ENCODE measurements at regions not wholly inside any gene's neighbourhood (a gene's known extent, or its start where the extent isn't known, plus 50 kb on each side); places are given as distances from the start of the nearest gene placed in this dataset.

- Histone ChIP-seq H3K4me3 (ENCODE audit: low read length) (no peak overlapping the region), H4K20me1 (ENCODE audit: control insufficient read depth, insufficient read depth, low read depth, low read length) (no peaks in the 10 kb centered on the region), H3K9me2 (replicated peaks; ENCODE audit: control insufficient read depth, low read length) (no peaks in the 10 kb centered on the region), H3K27me3 (ENCODE audit: control insufficient read depth, low read length) (no peaks in the 10 kb centered on the region), H3K27ac (ENCODE audit: low read depth, low read length) (no peak overlapping the region), H3K4me1 (ENCODE audit: control insufficient read depth, low read length) (no peaks in the 10 kb centered on the region), H3K79me2 (ENCODE audit: control insufficient read depth, low read length) (no peaks in the 10 kb centered on the region), H3K9me3 (ENCODE audit: control insufficient read depth, insufficient read depth, low read length) (no peaks in the 10 kb centered on the region), H3K4me2 (ENCODE audit: low read length) (no peak overlapping the region), H3K36me3 (ENCODE audit: control insufficient read depth, low read length) (no peaks in the 10 kb centered on the region), H3F3A (ENCODE audit: control insufficient read depth, insufficient read depth) (no peaks in the 10 kb centered on the region)
- TF ChIP-seq CTCF (IDR thresholded peaks at IDR 0.05; ENCODE audit: low read depth, low read length, poor library complexity, severe bottlenecking) (no peak), EZH2phosphoT487 (IDR thresholded peaks at IDR 0.05; ENCODE audit: borderline replicate concordance, low read length) (no peak)
Observed at GRCh38 chr2:196549052-196549451, 90.5 kb upstream of the CCDC150 start.

- Histone ChIP-seq H3K36me3 (ENCODE audit: control insufficient read depth, low read length) (no peaks in the 10 kb centered on the region), H3K9me2 (replicated peaks; ENCODE audit: control insufficient read depth, low read length) (no peaks in the 10 kb centered on the region), H3K4me2 (ENCODE audit: low read length) (no peak overlapping the region), H3K4me3 (ENCODE audit: low read length) (no peak overlapping the region), H3K27ac (ENCODE audit: low read depth, low read length) (no peak overlapping the region), H3K4me1 (ENCODE audit: control insufficient read depth, low read length) (no peaks in the 10 kb centered on the region), H3F3A (ENCODE audit: control insufficient read depth, insufficient read depth) (no peaks in the 10 kb centered on the region), H4K20me1 (ENCODE audit: control insufficient read depth, insufficient read depth, low read depth, low read length) (no peaks in the 10 kb centered on the region), H3K9me3 (ENCODE audit: control insufficient read depth, insufficient read depth, low read length) (no peaks in the 10 kb centered on the region), H3K79me2 (ENCODE audit: control insufficient read depth, low read length) (no peaks in the 10 kb centered on the region), H3K27me3 (ENCODE audit: control insufficient read depth, low read length) (no peaks in the 10 kb centered on the region)
- no peak for TF ChIP-seq CTCF (IDR thresholded peaks at IDR 0.05; ENCODE audit: low read depth, low read length, poor library complexity, severe bottlenecking)
- TF ChIP-seq EZH2phosphoT487 (IDR thresholded peaks at IDR 0.05; ENCODE audit: borderline replicate concordance, low read length), result no peak
Observed at GRCh38 chr2:196551014-196551413, 88.5 kb upstream of the CCDC150 start.

- Histone ChIP-seq H3K79me2 (ENCODE audit: control insufficient read depth, low read length) (no peaks in the 10 kb centered on the region), H3K36me3 (ENCODE audit: control insufficient read depth, low read length) (no peaks in the 10 kb centered on the region), H4K20me1 (ENCODE audit: control insufficient read depth, insufficient read depth, low read depth, low read length) (no peaks in the 10 kb centered on the region), H3K9me2 (replicated peaks; ENCODE audit: control insufficient read depth, low read length) (no peaks in the 10 kb centered on the region), H3K4me1 (ENCODE audit: control insufficient read depth, low read length) (no peaks in the 10 kb centered on the region), H3K9me3 (ENCODE audit: control insufficient read depth, insufficient read depth, low read length) (no peaks in the 10 kb centered on the region), H3K4me3 (ENCODE audit: low read length) (no peak overlapping the region), H3F3A (ENCODE audit: control insufficient read depth, insufficient read depth) (no peaks in the 10 kb centered on the region), H3K4me2 (ENCODE audit: low read length) (no peak overlapping the region), H3K27ac (ENCODE audit: low read depth, low read length) (no peak overlapping the region), H3K27me3 (ENCODE audit: control insufficient read depth, low read length) (no peaks in the 10 kb centered on the region)
- TF ChIP-seq EZH2phosphoT487 (IDR thresholded peaks at IDR 0.05; ENCODE audit: borderline replicate concordance, low read length) (no peak), CTCF (IDR thresholded peaks at IDR 0.05; ENCODE audit: low read depth, low read length, poor library complexity, severe bottlenecking) (no peak)
Observed at GRCh38 chr2:196555161-196555560, 84.4 kb upstream of the CCDC150 start.

GRCh38 chr2:196555726-196556125 lies 83.8 kb upstream of the CCDC150 start:
- H3K27me3 ChIP-seq (ENCODE audit: control insufficient read depth, low read length), result no peaks in the 10 kb centered on the region
- H3K79me2 ChIP-seq (ENCODE audit: control insufficient read depth, low read length), result no peaks in the 10 kb centered on the region
- no peaks in the 10 kb centered on the region for H3K4me1 ChIP-seq (ENCODE audit: control insufficient read depth, low read length)
- H3K4me2 ChIP-seq (ENCODE audit: low read length), result no peak overlapping the region
- H4K20me1 ChIP-seq (ENCODE audit: control insufficient read depth, insufficient read depth, low read depth, low read length), result no peaks in the 10 kb centered on the region
- H3K9me2 ChIP-seq (replicated peaks; ENCODE audit: control insufficient read depth, low read length), result no peaks in the 10 kb centered on the region
- H3K4me3 ChIP-seq (ENCODE audit: low read length), result no peak overlapping the region
- no peak overlapping the region for H3K27ac ChIP-seq (ENCODE audit: low read depth, low read length)
- no peaks in the 10 kb centered on the region for H3K36me3 ChIP-seq (ENCODE audit: control insufficient read depth, low read length)
- TF ChIP-seq EZH2phosphoT487 (IDR thresholded peaks at IDR 0.05; ENCODE audit: borderline replicate concordance, low read length), result no peak
- no peak for TF ChIP-seq CTCF (IDR thresholded peaks at IDR 0.05; ENCODE audit: low read depth, low read length, poor library complexity, severe bottlenecking)
- H3K9me3 ChIP-seq (ENCODE audit: control insufficient read depth, insufficient read depth, low read length), result no peaks in the 10 kb centered on the region
- no peaks in the 10 kb centered on the region for H3F3A ChIP-seq (ENCODE audit: control insufficient read depth, insufficient read depth)

All from DOHH2 (cell line).